NCI-H446 (cell line): ENCODE measurements at regions not wholly inside any gene's neighbourhood (a gene's known extent, or its start where the extent isn't known, plus 50 kb on each side); places are given as distances from the start of the nearest gene placed in this dataset.

Experiments used
- DNase-seq, 2 experiments: peaks; one replicate each; lab custom pipeline; 2025; lab: John Stamatoyannopoulos, UW

DNA sequence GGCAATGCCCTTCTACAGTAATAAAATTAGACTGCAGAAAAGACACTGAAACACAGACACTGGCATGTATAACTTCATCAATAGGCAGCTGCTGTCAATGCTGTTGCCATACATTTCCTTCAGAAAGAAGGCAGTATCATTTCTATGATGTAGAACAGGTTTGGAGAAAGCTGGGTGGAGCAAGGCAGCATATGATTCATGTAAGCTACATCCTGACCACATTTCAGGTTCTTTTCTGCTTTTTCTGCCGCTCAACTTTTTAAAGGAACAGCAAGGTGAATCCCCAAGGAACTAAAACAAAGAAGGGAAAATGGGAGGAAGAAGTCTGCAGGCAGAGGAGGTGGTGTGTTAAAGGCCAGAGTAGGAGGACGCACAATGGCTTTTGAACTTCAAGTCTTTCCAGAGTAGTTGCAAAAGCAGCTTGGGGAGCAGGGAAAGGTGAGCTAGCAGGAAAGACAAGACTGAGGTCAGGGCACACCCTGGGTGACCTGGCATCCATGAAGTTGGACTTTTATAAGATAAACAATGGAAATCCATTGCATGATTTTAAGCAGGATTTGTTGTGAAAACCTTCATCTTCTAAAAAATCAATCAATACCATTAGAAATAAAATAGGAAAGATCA lies 142.1 kb downstream of the MED10 start:
- DNase-seq = no peak

DNA sequence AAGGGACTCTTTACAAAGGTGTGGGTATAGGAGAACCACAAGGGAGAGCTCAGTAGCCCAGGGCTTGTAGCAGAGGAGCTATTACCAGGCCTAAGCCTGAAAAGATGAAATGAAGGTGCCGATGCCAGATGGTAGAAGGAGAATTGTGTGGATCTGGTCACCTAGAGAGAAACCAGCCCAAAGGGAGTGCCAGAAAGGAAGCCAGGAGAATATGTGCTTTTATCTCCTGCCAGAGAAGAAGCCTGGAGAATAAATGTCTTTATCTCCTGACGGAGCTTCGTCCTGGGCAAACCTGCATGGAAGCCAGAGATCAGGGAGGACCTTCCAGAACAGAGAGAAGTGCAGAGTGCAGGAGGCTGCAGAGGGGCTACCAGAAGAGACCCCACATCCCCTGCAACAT lies 142.6 kb downstream of the MED10 start:
- DNase-seq = no peak

DNA sequence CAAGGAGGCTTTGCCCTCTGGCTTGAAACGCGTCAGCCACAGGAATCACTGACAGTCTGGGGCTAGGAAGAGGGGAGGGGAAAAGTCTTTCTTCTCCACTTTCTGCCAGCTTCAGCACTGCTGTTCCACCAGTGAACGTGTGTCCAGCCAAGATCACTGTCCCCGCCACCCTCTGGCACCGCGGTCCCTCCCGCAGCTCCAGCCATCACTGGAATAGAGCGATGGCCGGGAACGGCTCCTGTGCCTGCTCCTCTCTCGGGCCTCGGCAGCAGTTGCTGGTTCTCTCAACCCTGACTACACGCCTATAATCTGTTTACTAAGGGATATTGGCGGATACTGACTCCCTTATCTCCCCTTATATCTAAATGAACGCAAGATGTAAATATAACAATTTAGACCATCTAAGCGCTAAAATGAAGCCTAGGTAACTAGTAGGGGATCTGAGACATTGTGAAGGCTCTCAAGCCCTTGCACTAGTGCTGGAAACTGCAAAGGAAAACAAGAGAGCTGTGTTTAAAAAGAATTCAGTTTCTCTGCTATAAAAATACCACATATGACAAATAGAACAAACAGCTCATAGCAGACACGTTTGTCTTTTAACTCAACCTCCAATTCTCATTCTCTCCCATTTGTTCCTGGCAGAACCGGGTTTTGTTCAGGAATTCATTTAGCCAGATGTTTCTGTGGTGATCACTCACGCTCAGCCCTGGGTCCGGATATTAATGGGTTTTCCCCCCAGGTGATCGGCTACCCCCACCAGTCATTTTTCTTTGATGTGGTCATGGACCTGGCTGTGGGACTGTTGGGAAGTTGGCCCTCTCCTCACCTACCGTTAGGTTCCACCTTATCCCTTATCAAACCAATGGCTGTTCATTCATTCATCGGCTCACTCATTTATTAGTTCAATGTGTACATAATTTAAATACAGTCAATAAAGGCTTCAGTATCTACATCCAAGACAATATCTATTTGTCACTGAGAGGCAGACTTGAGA lies 149.8 kb downstream of the MED10 start:
- DNase-seq = no peak

DNA sequence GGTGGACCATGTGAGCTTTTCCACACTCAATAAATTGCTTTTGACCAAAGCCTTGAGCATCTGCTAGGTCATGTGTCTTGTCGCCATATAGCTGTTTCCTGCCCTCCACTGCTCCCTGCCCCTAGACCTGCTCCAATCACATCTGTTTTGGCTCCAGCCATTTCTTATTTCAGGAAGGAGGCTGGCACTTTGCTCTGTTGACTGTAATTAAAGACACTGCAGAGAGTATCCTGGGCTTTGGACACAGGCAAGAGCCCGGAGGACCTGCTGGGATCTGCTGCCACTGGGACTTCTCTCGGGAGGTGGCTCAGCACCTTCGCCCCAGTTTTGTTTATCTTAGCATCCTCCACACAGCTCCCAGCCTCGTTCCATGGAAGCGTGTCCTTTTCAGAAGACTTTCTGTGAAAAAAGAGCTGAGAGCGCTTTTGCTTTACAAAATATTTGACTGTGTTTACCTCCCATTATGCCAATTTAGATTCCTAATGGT lies 153.2 kb downstream of the MED10 start:
- no peak for DNase-seq

DNA sequence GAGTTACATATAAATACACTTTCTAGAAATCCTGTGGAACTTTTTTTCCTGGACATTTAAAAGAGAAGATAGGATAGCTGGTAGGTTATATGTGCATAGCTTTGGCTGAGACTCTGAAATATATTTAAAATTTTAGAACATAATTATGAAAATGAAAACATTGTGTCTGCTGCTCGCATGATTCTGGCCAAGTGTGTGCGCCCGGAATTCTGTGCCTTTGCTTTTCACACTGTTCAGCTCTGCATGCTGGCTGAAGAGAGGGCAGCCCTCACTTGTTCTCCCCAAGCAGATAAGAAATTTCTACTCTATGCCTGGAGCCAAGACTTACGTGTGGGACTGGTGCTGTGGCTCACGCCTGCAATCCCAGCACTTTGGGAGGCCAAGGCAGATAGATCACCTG lies 153.9 kb downstream of the MED10 start:
- DNase-seq = no peak

DNA sequence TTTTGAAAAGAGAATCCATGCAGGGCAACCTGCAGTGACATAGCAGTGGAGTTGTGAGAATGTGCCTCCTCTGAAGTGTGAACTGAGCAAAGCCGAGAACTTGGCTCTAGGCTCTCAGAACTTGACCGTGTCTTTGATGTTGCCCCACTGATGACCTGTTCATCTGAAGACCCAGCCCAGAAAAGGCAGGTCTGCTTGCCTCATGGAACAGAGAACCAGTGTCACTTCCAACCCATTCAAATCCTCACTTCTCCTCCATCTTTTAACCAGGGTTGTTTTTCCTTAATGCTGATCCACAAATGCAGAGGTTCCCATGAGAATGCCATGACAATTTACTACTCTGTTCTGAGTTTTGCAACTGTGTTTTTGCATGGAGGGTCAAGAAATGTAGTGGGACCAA lies 155.4 kb downstream of the MED10 start:
- no peak for DNase-seq

DNA sequence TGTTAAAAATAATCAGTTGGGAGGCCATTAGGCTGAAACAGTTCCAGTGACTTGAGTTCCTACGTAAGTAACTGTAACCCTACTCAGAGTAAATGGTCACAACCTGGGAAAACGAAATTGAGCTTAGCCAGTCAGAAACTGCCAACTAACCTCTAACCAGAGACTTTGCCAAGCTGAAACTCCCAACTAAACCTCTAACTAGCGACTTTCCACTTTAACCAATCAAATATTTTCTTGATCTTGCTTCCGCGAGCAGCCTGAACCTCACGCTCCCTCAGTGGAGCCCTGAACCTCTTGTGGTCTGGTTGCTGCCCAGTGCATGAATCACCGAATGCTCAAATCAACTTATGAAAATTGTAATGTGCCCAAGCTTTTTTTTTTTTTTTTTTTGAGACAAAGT lies 156.2 kb downstream of the MED10 start:
- no peak for DNase-seq

DNA sequence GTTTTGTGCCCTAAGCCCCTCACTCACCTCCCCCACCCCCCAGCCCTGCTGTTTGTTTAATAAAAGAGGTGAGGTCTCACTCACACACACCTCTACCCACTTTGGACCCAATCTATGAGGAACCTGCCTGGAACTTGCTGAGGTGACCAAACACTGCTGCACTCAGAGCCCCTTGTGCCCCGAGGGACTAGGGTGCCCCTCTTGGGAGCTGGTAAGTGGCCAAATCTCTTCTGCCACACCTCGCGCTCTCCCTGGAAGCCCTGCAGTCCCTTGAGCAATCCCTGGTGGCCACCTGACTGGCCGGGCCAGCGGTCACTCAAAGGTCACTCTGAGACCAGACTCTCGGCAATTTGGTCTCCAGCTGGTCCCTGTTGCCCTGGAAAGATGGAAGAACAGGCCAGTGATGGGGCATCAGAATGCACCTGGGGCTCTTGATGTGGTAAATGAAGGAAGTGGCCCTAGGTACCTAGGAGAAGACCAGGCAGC lies 157.2 kb downstream of the MED10 start:
- no peak for DNase-seq

DNA sequence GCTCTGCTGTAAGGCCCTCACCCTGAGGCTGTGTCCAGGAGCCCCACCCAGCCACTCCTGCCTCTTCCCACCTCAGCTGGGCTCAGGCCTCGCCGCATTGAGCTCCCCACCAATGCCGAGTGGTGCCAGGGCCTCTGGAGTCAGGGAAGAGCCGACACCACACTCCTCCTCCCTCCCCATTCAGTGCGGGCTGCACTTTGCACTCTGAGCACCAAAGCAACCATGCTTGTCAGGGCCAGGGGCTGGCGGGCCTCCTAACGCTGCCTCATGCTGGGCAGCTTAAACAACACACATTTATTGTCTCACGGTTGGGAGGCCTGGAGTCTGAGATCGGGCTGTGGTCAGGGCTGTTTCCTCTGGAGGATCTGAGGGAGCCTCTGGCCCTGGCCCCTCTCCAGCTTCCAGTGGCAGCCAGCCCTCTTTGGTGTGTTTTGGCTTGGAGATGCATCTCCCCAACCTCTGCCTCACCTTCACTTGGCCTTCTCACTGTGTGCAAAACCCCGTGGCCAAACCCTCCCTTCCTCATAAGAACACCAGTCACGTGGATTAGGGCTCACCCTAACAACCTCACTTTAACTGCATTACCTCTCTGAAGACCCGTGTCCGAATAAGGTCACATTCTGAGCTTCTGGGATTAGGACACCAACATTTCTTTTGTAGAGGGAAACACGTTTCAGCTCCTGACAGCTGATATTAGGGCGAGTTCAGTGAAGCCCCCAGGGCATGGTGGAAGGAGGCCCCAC lies 157.8 kb downstream of the MED10 start:
- no peak for DNase-seq

DNA sequence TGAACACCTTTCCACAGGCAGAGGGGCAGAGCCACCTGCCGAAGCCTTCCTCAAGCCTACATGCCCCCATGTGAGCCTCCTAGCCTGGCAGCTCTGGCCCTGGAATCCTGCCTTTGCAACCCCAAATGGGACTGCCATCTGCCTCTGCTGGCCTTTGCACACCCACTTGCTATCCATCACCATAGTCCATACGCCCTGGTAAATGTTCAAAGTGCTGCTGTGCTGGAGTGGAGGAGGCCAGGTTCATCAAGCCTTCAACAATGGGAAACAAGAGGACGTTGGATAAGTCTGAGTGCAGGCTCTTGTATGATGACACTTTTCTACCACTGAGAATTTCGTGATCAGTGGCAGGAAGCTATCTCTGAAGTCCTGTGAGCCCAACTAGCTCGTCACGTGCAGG lies 159.8 kb downstream of the MED10 start:
- no peak for DNase-seq

DNA sequence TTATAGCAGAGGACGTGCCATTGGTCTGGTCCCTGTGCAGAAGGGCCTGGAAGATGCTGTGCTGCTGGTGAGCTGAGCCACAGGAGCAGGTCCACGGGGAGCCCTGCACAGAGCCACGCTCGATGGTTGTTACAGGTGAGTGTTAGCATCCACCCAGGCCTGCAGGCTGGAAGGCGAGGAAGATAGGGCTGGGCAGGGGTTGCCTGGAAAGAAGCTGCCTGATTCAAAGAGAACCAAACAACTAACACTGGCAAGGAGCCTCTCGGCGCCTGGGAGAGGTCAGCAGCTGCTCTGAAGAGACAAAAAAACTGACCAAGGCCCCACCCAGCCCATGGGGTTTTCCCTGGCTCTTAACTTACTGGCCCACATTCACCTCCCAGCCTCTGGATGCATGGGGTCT lies 160.2 kb downstream of the MED10 start:
- no peak for DNase-seq

DNA sequence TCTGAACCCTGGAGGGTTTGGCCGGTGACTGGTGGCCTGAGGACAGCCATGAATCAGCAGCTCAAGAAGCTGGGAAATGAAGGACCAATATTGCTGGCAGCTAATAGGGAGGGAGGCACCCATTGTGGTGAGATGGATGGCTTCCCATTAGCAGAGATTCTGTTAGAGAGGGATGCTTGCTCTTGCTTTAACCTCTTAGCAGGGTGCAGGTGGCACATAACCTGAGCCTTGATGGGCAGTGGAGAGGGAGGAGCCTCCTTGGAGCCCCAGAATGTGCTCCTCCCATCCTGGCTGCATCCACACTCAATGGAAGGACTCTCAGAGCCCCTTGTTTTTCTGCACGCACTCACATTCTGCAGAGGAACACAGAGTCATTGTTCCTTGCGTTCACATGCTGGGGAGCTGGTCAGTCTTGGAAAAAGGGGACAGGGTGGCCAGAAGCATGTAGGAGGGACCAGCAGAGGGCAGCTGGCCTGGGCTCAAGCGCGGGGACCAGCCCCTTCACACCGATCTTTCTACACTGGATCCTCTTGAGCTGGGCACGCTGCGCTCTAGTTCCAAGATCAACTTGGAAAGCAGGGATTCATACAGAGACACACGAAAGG lies 161.8 kb downstream of the MED10 start:
- DNase-seq = no peak

DNA sequence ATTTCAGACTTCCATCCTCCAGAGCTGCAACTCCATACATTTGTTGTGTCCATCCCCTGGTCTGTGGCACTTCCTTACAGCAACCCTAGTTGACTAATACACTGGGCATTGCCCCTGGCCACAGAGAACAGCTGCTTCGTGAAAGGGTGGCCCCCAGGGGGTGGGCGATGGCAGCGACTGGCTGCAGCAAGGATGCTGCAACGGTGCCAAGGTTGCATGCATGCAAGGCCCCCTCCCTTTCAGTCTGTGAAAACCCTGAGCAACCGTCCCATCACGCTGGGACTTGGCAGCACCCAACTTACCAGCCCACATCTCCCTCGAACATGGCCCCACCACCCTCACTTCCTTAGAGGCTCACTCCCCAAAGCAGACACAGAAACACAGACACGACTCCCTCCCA lies 162.5 kb downstream of the MED10 start:
- no peak for DNase-seq

DNA sequence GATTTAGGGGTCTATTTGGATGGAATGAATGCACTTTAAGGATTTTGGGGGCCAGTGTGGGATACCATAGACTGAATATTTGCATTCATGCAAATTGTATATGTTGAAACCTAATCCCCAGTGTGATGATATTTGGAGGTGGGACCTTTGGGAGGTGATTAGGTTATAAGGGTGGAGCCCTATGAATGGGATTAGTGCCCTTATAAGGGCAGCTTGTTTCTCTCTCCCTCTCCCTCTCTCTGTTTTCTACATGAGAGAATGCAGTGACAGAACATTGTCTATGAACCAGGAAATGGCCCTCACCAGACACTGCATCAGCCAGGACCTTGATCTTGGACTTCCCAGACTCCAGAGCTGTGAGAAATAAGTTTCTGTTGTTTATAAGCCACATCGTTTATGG lies 166.1 kb downstream of the MED10 start:
- DNase-seq = no peak

DNA sequence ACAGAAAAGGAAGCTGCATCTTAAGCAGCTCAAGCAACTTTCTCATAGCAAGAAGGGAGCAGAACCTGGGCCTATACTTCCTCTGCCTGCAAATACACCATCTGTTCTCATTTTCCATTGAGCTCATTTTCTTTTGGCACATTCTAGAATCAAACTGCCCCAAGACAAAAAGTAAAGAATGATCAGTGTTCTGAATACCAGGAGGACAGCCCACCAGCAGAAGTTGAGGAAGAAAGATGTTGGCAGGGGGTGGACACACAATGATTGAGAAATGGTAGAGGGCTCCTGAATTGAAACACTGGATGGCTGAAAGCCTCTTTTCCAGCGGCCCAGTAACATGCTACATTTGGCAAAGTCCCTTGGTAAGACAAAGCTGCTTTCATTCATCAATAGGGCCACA lies 171.8 kb downstream of the MED10 start:
- no peak for DNase-seq

DNA sequence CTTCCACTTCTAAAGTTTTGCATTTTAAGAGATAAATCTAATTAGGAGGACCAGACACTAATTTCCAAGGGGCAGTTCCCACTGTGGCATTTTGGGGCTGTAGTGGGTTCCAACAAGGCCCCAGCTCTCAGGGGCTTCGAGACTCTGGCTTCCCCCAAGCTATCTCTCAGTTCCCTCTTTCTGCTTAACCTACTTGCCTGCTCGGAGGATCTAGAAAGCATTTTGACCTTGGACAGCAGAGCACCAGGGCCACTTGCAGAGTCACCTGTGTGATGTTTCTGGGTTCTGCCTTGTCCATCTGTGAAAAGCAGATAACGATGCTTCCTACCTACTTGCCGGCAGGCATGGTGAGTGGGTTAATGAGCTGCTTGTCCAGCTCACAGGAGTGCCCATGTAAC lies 175.4 kb downstream of the MED10 start:
- DNase-seq = no peak

DNA sequence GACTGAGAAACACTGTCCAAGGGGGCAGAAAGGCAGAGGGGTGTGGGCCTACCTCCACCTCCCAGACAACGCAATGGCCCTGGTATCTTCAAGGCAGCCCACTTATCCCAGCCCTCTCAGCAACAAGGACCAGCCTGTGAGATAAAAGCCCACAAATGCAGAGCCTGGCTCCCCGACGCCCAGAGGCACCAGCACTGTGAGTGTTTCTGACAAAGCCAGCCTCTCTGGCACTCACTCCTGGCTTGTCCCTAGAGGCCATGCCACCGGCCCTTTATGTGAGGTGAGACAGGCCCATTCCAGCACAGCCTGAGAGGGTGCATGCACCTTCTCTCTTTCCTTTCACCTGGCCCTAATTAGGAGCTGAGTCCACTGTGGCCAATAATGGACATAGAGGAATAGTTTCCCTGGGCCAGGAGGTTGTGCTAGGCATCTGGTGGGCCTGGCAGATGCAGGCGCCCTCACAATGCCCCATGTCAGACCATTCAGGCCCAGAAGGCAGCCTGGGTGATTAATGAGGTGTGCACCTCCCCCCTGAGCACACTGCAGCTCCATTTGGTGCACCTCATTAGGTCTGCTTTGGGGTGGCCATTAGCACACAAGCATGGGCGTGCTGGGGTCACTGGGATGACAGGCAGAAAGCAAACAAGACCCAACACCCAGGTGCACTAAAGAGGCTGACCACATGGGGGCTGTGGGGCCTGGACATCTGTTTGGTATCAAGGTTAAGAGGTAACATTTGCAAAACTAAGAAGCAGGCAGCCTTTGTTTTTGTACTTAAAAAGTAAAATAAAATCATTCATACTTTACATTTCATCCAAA lies 176.0 kb downstream of the MED10 start:
- no peak for DNase-seq

DNA sequence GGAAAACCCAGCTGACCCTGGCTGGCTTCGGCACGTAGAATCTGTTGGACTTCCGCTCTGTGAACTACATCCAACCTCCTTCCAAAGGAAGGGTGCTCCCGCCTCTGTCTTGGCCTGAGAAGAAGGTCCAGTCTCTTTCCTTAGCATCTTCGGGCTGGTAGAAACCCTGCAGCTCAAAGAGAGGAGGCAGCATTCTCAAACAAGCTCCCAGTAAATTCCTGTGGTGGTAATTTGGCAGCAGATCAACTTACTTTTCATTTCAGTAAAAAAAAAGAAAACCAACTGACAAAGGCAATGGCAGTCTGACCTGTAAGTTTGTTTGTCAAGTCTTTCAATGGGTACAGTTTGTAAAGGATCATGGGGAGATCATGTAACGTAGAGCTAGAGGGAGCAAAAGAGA lies 176.7 kb downstream of the MED10 start:
- DNase-seq = no peak

DNA sequence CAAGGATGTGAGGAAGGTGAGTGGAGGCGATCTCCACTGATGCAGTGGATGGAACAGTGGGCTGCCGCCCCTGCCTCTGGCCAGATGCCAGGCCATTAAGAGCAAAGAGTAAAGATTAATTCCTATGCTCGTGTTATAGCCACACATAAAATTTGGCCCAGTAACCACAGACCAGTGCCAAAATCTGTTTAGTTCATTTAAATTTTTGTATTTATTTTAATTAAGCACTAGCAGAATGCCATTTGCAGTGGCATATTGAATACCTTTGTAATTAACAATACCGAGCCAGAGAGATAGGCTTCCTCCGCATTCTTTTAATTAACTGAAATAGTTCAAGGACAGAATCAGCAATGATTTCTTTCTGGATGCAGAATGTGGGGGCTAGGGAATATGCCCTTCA lies 179.8 kb downstream of the MED10 start:
- DNase-seq = no peak

DNA sequence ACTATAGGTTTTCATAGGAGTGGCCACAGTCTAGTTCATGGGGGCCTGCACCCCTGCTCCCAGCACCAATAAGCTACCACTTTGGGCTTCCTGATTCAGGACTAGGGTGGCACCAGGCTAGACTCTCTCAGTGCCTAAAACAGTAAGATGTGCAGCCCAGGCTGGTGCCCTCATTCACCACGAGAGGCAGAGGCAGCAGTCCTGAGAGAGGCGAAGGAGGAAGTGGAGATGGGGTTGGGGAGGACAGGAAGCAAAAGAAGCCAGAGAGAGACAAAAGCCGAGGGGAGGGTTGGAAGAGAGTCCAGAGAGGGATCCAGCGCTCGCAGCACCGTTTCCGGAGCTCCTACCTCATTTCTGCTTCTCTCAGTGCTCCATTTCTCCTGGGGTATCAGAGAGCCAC lies 180.9 kb downstream of the MED10 start:
- no peak for DNase-seq

DNA sequence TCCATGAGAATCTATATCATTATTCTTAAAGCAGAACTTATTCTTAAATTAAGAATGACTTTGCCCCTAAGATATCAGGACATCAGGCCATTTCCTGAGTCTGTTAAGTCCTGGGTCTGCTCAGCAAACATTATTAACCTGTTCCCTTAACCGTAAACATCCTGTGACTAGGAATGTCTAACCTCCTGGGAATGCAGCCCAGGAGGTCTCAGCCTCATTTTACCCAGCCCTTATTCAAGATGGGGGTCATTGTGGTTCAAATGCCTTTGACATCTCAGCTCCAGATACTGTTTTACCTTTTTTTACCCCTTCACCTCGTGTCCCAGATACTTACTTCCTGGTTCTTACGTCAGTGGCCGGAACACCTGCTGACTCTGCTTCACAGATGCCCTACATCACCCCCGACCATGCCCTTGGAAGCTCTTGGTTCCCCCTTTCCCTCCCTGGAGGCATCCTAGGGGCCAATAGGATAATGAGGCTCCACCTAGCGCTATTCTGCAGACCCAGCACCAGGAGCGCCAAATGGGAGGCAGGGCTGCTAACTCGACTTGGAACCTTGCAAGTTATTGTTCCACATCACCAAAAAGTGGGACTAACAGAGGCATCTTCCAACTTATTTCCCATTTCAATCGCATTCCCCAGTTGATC lies 182.5 kb downstream of the MED10 start:
- no peak for DNase-seq
